ENCODE measurements at regions not wholly inside any gene's neighbourhood (a gene's known extent, or its start where the extent isn't known, plus 50 kb on each side); places are given as distances from the start of the nearest gene placed in this dataset.

DNA sequence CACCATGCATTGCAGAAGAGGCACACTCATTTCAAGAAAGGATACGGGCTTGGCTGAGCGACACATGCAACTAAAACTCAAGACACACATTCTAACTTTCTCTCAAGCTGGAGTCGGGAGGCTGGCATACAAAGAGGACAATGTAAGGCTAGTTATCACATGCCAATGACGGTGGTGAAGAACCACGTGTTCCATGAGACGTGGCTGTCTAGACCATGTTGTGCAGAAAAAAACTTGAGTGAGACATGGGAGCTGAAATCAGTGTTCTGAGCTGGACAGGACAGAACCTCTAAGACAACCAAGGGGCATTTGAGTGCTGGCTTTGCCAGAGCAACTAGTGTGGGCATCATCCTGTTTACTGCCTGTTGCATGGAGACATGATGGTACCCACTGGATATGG, 193.0 kb upstream of the DPP6 start:
- DNase-seq (ENCODE audit: low spot score): no peak
- BruUV-seq (replicated peaks): no TSS peak
- Histone ChIP-seq H3K9me3 (ENCODE audit: low read depth, low read length, poor library complexity, severe bottlenecking) (peaks cover 19% of the 10 kb centered on the region), H3K4me1 (ENCODE audit: insufficient read depth, low read length, poor library complexity, severe bottlenecking) (no peaks in the 10 kb centered on the region), H3K4me3 (ENCODE audit: low read depth, low read length, poor library complexity, severe bottlenecking) (no peak overlapping the region), H3K27ac (ENCODE audit: low read depth, low read length, poor library complexity, severe bottlenecking) (no peak overlapping the region), H3K27me3 (replicated peaks; ENCODE audit: insufficient read depth, low read depth, low read length, poor library complexity) (no peaks in the 10 kb centered on the region), H3K36me3 (ENCODE audit: insufficient read depth, low read length, poor library complexity, severe bottlenecking) (no peaks in the 10 kb centered on the region)
- ChIA-PET POLR2A (ENCODE audit: low non-redundant PET) (no interaction called here), CTCF (no interaction called here)
- TF ChIP-seq CTCF (conservative IDR thresholded peaks at IDR 0.05; ENCODE audit: low read depth, low read length): no peak
- TF ChIP-seq EZH2 (IDR thresholded peaks at IDR 0.05; ENCODE audit: borderline replicate concordance, low read depth, low read length, poor library complexity, severe bottlenecking): no peak
- intact Hi-C loops (cut with micrococcal nuclease; ENCODE audit: unreplicated experiment): no loop called here

GRCh38 chr7:153886506-153887441, 165.4 kb upstream of the DPP6 start:
- no peak overlapping the region for H3K27ac ChIP-seq (ENCODE audit: low read depth, low read length, poor library complexity, severe bottlenecking)
- TF ChIP-seq CTCF (conservative IDR thresholded peaks at IDR 0.05; ENCODE audit: low read depth, low read length): no peak
- TF ChIP-seq EZH2 (IDR thresholded peaks at IDR 0.05; ENCODE audit: borderline replicate concordance, low read depth, low read length, poor library complexity, severe bottlenecking): no peak
- H3K4me1 ChIP-seq (ENCODE audit: insufficient read depth, low read length, poor library complexity, severe bottlenecking): no peaks in the 10 kb centered on the region
- peaks cover 5% of the 10 kb centered on the region for H3K9me3 ChIP-seq (ENCODE audit: low read depth, low read length, poor library complexity, severe bottlenecking)
- no peak overlapping the region for H3K4me3 ChIP-seq (ENCODE audit: low read depth, low read length, poor library complexity, severe bottlenecking)
- no peaks in the 10 kb centered on the region for H3K27me3 ChIP-seq (replicated peaks; ENCODE audit: insufficient read depth, low read depth, low read length, poor library complexity)
- no TSS peak for BruUV-seq (replicated peaks)
- CTCF ChIA-PET: no interaction called here
- intact Hi-C loops (cut with micrococcal nuclease; ENCODE audit: unreplicated experiment): no loop called here
- DNase-seq (ENCODE audit: low spot score): no peak
- no peaks in the 10 kb centered on the region for H3K36me3 ChIP-seq (ENCODE audit: insufficient read depth, low read length, poor library complexity, severe bottlenecking)
- POLR2A ChIA-PET (ENCODE audit: low non-redundant PET): no interaction called here

GRCh38 chr7:153887749-153888569, 164.2 kb upstream of the DPP6 start:
- no TSS peak for BruUV-seq (replicated peaks)
- Histone ChIP-seq H3K27ac (ENCODE audit: low read depth, low read length, poor library complexity, severe bottlenecking) (no peak overlapping the region), H3K27me3 (replicated peaks; ENCODE audit: insufficient read depth, low read depth, low read length, poor library complexity) (no peaks in the 10 kb centered on the region), H3K4me1 (ENCODE audit: insufficient read depth, low read length, poor library complexity, severe bottlenecking) (no peaks in the 10 kb centered on the region), H3K4me3 (ENCODE audit: low read depth, low read length, poor library complexity, severe bottlenecking) (no peak overlapping the region), H3K36me3 (ENCODE audit: insufficient read depth, low read length, poor library complexity, severe bottlenecking) (no peaks in the 10 kb centered on the region), H3K9me3 (ENCODE audit: low read depth, low read length, poor library complexity, severe bottlenecking) (peaks cover 5% of the 10 kb centered on the region)
- no peak for DNase-seq (ENCODE audit: low spot score)
- TF ChIP-seq EZH2 (IDR thresholded peaks at IDR 0.05; ENCODE audit: borderline replicate concordance, low read depth, low read length, poor library complexity, severe bottlenecking) (no peak), CTCF (conservative IDR thresholded peaks at IDR 0.05; ENCODE audit: low read depth, low read length) (no peak)
- CTCF ChIA-PET: no interaction called here
- intact Hi-C loops (cut with micrococcal nuclease; ENCODE audit: unreplicated experiment): no loop called here
- POLR2A ChIA-PET (ENCODE audit: low non-redundant PET): no interaction called here

All from A673 (cell line).